ENCODE measurements at regions not wholly inside any gene's neighbourhood (a gene's known extent, or its start where the extent isn't known, plus 50 kb on each side); places are given as distances from the start of the nearest gene placed in this dataset.
"Not testable (repeated sequence)": the region's sequence is repeated elsewhere in the genome, so short reads cannot be mapped to it uniquely, and the experiment has no call there.

DNA sequence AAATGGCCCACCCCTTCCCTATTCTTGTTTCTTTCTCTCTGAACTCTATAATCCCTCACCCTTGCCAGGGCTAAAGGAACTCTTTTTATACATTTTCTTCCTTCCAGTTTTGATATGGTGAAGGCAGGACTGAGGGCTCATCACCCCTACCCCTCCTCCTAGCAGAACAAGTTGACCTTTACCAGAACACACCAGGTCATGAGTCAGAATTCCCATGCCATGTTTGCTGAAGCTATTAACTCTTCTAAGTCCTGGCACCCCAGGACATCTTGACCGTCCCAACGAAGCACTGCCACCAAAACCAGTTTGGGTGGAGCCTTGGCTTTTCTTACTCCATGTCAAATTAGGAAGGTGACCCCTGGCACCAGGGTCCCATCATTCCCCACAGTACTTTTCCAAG lies 57.5 kb upstream of the DYNLT3 start:
- DNase-seq, result no peak

DNA sequence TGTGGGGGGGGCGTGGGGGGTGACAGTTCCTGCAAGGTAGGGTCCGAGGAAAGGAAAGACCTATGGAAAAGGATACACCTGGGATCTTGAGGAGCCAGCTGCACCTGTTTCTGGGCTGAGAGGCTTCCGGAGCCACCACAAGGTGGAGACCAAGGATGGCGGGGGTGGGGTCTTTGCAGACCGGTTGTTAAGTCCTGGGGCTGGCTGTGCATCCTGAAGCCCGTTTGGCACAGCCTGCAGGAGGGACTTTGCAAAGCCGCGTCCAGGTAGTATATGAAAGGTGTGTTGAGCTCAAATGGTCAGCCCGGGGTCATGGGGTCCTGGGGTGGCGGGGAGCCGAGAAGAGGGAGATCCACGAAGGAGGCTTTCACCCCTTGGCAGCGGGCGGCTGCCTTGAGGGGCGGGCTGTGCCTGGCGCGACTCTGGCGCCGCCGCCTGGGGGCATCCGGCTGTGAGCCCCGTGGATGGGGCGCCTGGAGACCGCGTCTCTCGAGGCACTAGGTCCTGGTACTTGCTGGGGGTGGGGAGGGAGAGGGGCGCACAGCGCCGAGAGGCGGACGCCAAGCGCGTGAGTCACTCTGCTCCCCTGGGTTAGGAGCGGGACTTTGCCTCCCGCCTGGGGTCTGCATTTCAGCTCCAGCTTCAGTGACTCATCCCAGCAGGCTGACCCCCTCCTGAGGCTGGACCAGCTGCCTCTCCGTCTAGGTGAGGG lies 58.2 kb upstream of the DYNLT3 start:
- peak; percentile 1 for DNase-seq

DNA sequence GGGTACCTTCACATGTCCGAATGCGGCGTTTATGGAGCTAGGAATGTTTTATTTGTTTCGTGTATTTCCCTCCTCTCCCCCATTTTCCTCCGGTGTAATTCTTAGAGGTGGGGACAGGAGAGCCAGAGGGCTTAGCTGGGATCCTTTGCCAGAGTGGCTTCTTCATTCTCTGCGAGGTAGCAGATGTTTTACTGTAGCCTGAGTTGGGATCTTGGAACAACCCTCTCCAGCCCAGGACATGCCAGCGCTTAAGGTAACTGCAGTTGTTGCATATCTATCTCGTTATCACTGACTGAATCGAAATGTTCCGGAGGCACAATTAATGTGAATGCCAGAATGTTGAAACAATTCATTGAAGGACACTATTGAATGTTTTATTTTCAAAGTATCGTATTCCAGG lies 59.0 kb upstream of the DYNLT3 start:
- no peak for DNase-seq

DNA sequence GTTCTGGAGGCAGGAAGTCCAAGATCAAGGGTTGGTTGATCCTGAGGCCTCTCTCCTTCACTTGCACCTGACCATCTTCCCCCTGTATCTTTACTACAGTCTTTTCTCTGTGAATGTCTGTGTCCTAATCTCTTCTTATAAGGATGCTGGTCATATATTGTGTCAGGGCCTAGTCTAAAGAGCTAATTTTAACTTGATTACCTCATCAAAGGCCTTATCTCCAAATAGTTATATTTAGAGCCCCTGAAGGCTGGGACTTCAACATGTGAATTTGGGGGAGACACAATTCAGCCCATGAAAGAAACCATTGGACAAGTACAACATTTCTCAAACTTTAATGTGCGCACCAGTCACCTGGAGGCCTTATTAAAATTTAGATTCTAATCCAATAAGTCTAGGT lies 62.8 kb upstream of the DYNLT3 start:
- DNase-seq, result no peak

DNA sequence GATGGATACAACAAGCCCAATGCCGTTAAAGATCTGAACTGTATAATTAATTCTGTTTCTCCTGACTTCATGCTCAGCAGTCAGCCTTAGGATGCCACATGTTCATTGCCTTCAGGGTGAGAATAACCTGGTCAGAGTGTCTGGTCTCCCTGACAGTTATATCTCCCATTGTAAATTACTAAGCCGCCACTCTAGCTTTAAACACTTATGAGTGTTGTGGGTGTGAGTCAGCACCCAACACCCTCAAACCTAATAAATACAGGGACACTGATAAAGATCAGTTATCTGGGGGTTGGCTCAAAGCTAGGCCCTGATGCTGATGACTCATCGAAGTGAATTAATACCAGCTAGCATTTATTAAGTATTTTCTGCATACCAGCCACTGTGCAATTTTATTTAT lies 64.9 kb upstream of the DYNLT3 start:
- DNase-seq, result no peak

DNA sequence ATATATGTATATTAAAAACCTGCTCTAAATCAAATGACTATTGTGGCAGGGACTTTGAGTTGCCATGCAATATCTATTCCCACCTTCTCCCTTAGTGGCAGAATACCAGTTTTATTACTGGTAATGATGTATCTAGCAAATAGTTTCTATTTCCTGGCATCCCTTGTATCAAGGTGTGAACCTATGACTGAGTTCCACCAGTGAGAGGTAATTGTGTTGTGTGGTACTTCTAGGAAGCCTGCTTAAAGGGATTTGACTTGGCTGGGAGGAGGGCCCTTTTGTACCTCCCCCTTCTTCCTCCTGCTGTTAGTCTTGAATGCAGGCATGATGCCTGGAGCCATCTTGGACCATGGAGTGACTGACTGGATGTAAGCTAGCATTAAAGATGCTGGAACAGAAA lies 65.4 kb upstream of the DYNLT3 start:
- no peak for DNase-seq

DNA sequence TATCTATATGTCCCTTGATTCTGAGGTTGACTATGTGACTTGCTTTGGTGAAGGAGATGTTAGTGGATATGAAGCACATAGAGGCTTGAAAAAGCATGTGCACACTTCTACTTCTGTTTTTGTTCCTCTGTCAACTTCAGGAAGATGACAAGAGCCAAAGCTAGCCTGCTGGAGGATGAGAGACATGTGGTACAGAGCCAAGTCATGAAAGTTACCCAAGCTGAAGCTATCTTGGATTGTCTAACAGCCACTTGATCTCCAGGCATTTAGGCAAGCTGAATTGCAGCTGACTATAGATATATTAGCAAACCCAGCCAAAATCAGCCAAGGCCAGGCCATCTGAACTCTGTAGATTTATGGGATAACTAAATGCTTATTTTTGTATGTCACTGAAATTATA lies 70.8 kb upstream of the DYNLT3 start:
- no peak for DNase-seq

DNA sequence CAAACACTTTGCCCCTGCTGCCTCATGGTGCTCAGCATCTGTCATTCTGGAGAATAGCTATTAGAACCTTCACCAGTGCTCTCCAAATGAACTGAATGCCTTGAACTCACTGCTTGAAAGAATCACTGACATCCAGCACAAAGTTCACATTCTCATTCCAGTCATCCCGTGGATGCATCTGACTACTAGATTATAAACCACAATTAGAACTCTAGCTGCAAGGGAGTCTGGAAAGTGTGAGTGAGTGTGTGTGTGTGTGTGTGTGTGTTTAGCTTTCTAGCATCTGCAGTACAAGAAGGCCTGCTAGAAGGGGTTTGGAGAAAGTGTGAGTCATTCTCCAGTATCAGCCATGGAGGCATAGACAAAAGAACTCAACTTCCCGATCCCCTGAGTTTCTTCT lies 71.3 kb upstream of the DYNLT3 start:
- DNase-seq, result no peak

DNA sequence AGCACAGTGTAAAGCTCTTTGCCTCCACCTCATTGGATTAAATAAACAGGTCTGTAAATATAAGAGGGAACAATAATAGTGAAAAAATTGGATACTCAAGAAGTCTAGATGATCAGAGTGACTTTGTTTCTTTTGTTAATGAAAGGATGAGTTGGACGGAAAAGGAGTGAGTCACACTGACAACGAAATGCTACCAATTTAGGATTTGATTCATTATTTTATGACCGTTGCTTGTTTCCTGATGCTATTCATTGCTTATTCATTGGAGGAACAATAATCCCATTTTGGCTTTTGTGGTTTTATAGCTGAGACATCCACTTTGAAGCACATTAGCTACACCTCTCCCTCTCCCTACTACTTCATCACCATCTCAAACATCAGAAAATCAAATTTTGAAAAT lies 74.4 kb upstream of the DYNLT3 start:
- DNase-seq, result no peak

DNA sequence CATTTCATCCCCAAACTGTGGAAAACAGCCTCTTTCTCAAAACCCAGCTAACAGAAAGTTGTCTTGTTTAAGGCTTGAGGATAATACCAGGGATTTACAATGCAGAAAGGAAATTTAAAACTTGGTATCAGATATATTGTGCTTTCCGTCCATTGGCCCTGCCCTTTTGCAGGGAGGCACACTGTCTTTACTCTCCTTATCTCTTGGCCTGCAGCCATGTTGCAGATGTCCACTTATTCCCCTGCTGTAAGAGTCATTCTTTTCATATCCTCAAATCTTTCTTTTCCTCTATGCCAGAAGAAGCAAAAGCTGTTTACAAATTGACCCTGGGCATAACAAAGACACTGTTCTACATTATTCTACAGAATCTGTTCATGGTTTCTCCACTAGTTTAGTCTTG lies 75.6 kb upstream of the DYNLT3 start:
- DNase-seq, result no peak

DNA sequence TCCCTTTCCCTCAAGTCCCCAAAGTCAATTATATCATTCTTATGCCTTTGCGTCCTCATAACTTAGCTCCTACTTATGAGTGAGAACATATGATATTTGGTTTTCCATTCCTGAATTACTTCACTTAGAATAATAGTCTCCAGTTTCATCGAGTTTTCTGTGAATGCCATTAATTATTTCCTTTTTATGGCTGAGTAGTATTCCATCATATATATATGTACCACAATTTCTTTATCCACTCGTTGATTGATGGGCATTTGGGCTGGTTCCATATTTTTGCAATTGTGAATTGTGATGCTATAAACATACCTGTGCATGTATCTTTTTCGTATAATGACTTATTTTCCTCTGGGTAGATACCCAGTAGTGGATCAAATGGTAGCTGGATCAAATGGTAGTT lies 78.4 kb upstream of the DYNLT3 start:
- DNase-seq, result not testable (repeated sequence)

DNA sequence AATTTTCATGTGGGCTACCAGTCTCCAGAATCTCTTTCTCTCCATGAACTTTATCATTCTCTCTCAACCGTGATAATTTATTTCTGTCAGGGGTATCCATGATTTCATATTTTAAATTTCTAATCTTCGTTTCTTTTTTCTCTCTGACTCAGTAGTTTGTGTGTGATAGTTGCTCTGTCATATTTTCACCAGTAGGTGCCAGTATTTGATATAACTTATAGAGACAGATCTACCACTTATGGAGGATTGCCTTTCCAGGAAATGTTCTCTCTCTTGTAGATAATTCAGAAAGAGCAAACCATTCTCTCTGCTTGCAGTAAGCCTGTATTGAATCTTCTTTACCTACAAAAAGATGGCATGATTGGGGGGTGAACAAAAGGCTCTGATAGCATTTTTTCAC lies 79.3 kb upstream of the DYNLT3 start:
- peak; percentile 16 for DNase-seq

DNA sequence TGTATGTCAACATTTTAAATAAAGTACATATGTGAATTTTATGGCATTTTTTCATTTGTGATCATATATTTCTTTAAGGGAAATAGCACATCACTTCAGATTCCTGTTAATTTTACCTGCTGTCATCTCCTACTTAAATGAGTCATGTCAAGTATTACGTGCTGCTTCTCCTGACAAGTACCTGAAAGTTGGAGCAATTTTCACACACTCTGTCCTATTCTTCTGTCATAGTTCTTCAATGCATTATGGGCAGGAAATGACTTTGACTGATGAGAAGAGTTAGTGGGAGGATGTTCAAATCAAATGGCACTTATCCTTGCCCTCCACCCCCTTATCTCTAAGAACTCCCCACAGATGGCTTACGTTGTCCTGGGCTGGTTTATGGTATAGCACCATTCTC lies 64.2 kb upstream of the SYTL5 start:
- DNase-seq, result no peak

DNA sequence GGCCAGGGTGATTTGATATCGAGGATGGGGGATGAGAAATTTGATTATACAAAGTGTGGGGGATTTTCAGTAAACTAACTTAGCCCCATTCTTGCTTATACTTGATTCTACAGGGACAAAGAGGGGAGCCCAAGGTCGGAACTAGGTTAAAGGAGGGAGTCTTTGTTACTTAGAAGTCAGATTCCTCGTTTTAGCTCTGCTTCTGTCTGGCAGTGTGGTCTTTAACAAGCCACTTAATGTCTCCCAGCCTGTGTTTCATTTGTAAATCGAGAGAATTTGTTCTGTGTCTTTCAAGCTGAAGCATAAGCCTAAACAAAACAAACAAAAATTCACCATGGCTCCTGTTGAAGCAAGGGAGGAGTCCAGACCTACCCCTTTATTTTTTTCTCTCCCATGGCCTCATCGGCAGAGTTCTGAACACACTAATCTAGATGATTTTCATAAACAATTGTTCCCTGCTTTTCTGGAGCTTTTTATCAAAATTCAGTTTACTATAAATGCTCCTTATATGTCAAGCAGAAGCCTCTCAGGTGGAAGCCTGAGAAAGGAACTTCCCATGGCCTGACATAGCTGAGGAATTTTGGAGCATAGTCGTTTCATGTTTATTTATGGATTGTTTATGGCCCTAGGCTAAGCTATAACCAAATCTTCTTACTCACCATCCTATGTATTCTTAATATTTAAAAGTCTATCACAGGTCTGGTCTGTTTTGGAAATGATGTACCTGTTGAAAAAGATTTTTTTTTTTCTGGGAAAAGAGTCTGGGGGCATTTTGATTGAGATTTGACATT lies 62.6 kb upstream of the SYTL5 start:
- DNase-seq, result no peak

DNA sequence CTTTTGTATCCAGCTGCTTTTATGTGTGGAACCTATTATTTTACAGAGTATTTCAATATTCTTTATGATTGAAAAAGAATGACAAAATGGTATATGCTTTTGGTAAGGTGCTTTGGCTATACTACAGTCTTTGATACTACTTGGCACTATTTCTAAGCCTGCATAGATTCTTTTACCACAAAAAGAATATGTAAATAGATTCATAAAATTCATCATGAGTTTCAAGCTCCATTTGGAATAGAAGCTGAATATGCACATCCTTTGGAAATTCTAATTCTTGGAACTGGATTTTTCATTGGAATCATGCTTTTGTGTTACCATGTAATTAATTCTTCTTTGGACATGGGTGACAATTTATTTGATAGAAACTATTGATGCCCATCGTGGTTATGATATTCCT lies 60.2 kb upstream of the SYTL5 start:
- no peak for DNase-seq

DNA sequence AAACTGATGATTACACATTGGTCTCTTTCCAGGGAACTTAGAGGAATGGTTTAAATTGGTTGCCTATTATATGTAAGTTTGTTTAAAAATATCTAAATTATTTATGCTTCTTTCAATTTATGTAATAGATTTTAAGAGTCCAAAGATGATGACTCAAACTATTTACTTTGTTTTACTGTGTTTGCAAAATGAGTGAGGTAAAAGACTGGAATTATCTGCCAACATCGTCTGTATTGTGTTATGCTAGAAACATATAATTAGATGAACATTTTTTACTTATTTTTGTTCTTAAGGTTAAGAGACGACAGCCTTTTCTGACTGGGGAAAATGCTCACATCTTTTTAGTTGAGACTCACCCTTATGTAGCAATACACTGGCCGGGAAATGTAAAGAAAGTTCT lies 51.1 kb upstream of the SYTL5 start:
- DNase-seq, result no peak

DNA sequence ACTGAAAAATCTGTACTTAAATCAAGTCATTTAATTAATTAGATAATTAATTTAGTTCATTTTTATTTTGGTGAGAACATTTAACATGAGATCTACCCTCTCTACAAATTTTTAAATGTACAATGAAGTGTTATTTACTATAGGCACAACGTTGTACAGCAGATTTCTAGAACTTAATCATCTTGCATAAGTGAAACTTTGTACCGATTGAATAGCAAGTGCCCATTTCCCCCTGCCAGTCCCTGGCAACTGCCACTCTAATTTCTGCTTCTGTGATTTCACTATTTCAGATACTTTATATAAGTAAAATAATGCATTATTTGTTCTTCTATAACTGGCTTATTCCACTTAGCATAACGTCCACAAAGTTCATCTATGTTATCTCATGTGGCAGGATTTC lies 50.1 kb upstream of the SYTL5 start:
- DNase-seq, result no peak
